SU-DHL-6 (cell line): ENCODE measurements at regions not wholly inside any gene's neighbourhood (a gene's known extent, or its start where the extent isn't known, plus 50 kb on each side); places are given as distances from the start of the nearest gene placed in this dataset.
A peak's percentile ranks its signal among the peaks of the same experiment; 100 is the strongest.

Experiments
- EZH2phosphoT487 ChIP-seq: fragments of 200-600 bp; sonication (generic), shearing (Covaris generic); conservative IDR thresholded peaks from 2 replicates; pipeline ENCODE4 v1.6.1; 2018; ENCODE audit warnings: mild to moderate bottlenecking, antibody characterized with exemption, low read length, moderate library complexity, mixed read lengths
- TF ChIP-seq, protein P1 (sequence below): fragments of 200-600 bp; sonication (generic); IDR thresholded peaks from one replicate; pipeline ENCODE4 v1.5.1; 2017; ENCODE audit warnings: antibody characterized with exemption, mild to moderate bottlenecking, low read length, moderate library complexity; ENCODE audit not compliant: insufficient read depth, poor library complexity, severe bottlenecking

DNA sequence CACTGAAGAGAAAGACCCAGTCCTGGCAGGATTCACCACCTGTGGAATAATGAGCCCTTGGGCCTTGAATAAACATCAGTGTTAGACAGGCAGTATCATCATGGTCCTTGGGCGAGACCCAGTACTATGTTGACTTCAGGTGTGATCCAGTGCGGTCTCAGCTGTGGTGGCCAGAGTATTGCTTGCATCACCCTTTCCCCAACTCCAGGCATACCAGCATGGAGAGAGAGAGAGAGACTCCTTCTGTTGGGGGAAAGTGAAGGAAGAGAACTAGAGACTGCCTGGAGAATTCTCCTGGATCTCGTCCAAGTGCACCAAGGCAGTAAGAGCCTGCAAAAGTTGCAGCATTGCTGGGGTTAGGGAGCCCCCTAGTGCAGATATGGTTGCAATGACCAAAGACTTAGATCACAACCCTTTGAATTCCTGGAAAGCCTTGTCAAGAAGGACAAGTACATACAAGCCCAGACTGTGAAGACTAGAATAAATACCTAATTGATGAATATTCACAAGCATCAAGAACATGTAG lies 61.1 kb upstream of the VAMP7 start:
- TF ChIP-seq EZH2phosphoT487, result no peak
- TF ChIP-seq, protein P1, sequence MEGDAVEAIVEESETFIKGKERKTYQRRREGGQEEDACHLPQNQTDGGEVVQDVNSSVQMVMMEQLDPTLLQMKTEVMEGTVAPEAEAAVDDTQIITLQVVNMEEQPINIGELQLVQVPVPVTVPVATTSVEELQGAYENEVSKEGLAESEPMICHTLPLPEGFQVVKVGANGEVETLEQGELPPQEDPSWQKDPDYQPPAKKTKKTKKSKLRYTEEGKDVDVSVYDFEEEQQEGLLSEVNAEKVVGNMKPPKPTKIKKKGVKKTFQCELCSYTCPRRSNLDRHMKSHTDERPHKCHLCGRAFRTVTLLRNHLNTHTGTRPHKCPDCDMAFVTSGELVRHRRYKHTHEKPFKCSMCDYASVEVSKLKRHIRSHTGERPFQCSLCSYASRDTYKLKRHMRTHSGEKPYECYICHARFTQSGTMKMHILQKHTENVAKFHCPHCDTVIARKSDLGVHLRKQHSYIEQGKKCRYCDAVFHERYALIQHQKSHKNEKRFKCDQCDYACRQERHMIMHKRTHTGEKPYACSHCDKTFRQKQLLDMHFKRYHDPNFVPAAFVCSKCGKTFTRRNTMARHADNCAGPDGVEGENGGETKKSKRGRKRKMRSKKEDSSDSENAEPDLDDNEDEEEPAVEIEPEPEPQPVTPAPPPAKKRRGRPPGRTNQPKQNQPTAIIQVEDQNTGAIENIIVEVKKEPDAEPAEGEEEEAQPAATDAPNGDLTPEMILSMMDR, result peak; percentile 23
